Esophagus (tissue), 2 donors: ENCODE measurements at regions not wholly inside any gene's neighbourhood (a gene's known extent, or its start where the extent isn't known, plus 50 kb on each side); places are given as distances from the start of the nearest gene placed in this dataset.
"Not testable (repeated sequence)": the region's sequence is repeated elsewhere in the genome, so short reads cannot be mapped to it uniquely, and the experiment has no call there.

Source experiments
- H3K27ac ChIP-seq, 2 donors: one replicate each; pipeline ENCODE4 v1.5.1; 2013; ENCODE audit warnings: low read depth in 2 of 2, mild to moderate bottlenecking in 2 of 2, inconsistent platforms in 1 of 2, low read length in 1 of 2, moderate library complexity in 1 of 2
- H3K27me3 ChIP-seq, 2 donors: one replicate each; pipeline ENCODE4 v1.6.1; 2013; ENCODE audit warnings: low read length in 2 of 2, control low read depth in 1 of 2, mild to moderate bottlenecking in 1 of 2; ENCODE audit not compliant: insufficient read depth in 2 of 2, control insufficient read depth in 1 of 2
- H3K36me3 ChIP-seq, 2 donors: one replicate each; pipeline ENCODE4 v1.6.1; 2013; ENCODE audit warnings: low read length in 1 of 2; ENCODE audit not compliant: control insufficient read depth in 2 of 2, insufficient read depth in 2 of 2
- H3K4me1 ChIP-seq, 2 donors: one replicate each; pipeline ENCODE4 v1.6.1; 2013; ENCODE audit warnings: low read length in 1 of 2; ENCODE audit not compliant: control insufficient read depth in 2 of 2, insufficient read depth in 2 of 2
- H3K4me3 ChIP-seq, 2 donors: one replicate each; pipeline ENCODE4 v1.5.1; 2013; ENCODE audit warnings: low read length in 2 of 2, mild to moderate bottlenecking in 2 of 2, low read depth in 1 of 2, moderate library complexity in 1 of 2
- H3K9me3 ChIP-seq, 2 donors: one replicate each; pipeline ENCODE4 v1.6.1; 2013; ENCODE audit warnings: mild to moderate bottlenecking in 2 of 2, low read depth in 1 of 2, low read length in 1 of 2, moderate library complexity in 1 of 2; ENCODE audit not compliant: control insufficient read depth in 2 of 2, insufficient read depth in 1 of 2
- WGBS, 2 donors: extraction: QIAGEN DNeasy Blood & Tissue Kit; methylation state at CpG; one replicate each; pipeline ENCODE4 v1.1.7; 2013; 5-methylcytosine and 5-hydroxymethylcytosine counted together
- donor health status: healthy with polysubstance abuse.
- donor health status: Bipolar disorder and iron deficiency.

DNA sequence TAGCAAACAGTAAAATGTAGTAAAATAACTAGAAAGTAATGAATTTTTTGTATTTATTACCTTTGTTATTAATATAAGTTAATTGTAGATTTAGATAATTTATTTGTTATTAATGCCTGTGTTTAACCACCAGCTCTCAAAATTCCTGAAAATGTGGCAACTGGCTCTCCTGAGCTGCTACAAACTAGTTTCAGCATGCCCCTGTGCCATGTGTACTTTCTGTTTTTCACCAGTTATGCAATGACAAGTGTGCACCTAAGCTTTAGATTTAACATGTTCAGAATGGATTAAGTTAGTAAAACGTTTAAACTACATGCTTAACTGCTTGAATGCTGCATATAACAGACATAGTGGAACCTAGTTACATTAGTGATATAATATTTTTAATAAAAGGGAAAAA is 88.1 kb downstream of the POSTN start:
- no peaks in the 10 kb centered on the region for H3K4me1 ChIP-seq
- no peaks in the 10 kb centered on the region for H3K9me3 ChIP-seq
- H3K36me3 ChIP-seq, result no peaks in the 10 kb centered on the region
- WGBS, 2 donors, result 18 to 31% methylated on average over 1 of the region's 1 CpG
- H3K27ac ChIP-seq, result no peak overlapping the region
- H3K27me3 ChIP-seq, result no peaks in the 10 kb centered on the region
- H3K4me3 ChIP-seq, result no peak overlapping the region

DNA sequence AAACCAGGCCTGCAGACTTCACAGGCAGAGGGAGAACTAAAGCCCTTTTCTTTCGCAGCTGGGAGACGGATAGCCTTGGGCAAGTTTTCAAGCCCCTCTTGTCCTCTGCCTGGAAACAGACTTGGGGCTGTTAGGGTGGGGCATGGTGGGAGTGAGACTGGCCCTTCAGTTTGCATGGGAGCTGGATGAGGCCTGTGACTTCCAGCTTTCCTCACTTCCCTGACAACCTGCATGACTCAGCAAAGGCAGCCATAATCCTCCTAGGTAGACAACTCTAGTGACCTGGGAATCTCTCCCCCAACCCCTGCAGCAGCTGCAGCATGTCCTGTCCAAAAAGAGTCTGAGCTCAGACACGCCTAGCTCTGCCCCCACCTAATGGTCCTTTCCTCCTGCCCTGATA is 93.0 kb downstream of the POSTN start:
- Histone ChIP-seq H3K9me3 (no peaks in the 10 kb centered on the region), H3K36me3 (no peaks in the 10 kb centered on the region), H3K4me3 (no peak overlapping the region), H3K27ac (no peak overlapping the region), H3K27me3 (no peaks in the 10 kb centered on the region), H3K4me1 (no peaks in the 10 kb centered on the region)
- 90 to 91% methylated on average over 3 of the region's 3 CpGs for WGBS, 2 donors

DNA sequence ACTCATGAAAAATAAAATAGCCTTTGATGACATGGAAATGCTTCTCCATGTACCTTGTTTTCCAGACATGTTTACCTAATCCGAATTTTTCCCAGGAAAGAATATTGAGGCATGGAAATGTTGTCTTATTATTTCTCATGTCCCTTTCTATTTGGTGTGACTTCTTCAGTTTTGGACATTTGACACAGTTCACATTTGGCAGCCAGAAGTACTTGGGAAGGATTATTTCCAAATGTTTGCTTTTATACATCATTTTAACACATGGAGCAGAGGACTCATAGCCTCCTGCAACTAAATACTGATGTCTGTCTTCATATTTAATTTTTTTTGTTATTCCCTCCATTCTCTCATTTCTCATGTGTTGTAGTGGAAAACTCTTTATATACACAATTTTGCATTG is 94.3 kb downstream of the POSTN start:
- no peaks in the 10 kb centered on the region for H3K4me1 ChIP-seq
- H3K27me3 ChIP-seq, result no peaks in the 10 kb centered on the region
- H3K9me3 ChIP-seq, result no peaks in the 10 kb centered on the region
- H3K27ac ChIP-seq, result no peak overlapping the region
- H3K4me3 ChIP-seq, result no peak overlapping the region
- 75 to 88% methylated on average over 1 of the region's 1 CpG for WGBS, 2 donors
- no peaks in the 10 kb centered on the region for H3K36me3 ChIP-seq

DNA sequence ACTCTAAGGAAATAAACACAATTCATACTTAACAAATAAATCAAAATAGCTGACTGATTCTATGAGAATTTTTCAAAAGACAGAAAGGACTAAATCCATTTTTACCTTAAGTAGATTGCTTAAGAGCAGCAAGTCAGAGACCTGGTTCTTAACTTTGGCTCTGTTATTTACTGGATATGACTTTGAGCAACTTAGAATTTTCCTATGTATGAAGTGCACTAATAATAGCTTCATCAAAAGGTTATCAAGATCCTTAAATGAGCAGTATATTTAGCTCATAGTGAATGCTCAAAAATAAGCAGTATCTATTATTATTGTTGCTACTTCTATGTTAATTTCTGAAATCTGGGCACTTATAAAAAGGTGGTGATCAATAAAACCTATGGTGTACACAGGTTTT is 95.3 kb downstream of the POSTN start:
- no peak overlapping the region for H3K4me3 ChIP-seq
- H3K36me3 ChIP-seq, result no peaks in the 10 kb centered on the region
- no peaks in the 10 kb centered on the region for H3K4me1 ChIP-seq
- H3K27me3 ChIP-seq, result no peaks in the 10 kb centered on the region
- no peaks in the 10 kb centered on the region for H3K9me3 ChIP-seq
- no peak overlapping the region for H3K27ac ChIP-seq

DNA sequence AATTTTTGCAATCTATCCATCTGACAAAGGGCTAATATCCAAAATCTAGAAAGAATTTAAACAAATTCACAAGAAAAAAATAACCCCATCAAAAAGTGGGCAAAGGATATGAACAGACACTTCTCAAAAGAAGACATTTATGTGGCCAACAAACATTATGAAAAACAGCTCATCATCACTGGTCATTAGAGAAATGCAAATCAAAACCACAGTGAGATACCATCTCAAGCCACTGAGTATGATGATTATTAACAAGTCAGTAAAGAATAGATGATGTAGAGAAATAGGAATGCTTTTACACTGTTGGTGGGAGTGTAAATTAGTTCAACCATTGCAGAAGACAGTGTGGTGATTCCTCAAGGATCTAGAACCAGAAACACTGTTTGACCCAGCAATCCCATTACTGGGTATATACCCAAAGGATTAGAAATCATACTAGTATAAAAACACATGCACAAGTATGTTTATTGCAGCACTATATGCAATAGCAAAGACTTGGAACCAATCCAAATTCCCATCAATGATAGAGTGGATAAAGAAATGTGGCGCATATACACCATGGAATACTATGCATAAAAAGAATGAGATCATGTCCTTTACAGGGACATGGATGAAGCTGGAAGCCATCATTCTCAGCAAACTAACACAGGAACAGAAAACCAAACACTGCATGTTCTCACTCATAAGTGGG is 96.1 kb downstream of the POSTN start:
- H3K4me1 ChIP-seq, H3K36me3 ChIP-seq, H3K9me3 ChIP-seq, H3K27ac ChIP-seq, H3K4me3 ChIP-seq, H3K27me3 ChIP-seq: not testable (repeated sequence)
- 92 to 95% methylated on average over 1 of the region's 1 CpG for WGBS, 2 donors

DNA sequence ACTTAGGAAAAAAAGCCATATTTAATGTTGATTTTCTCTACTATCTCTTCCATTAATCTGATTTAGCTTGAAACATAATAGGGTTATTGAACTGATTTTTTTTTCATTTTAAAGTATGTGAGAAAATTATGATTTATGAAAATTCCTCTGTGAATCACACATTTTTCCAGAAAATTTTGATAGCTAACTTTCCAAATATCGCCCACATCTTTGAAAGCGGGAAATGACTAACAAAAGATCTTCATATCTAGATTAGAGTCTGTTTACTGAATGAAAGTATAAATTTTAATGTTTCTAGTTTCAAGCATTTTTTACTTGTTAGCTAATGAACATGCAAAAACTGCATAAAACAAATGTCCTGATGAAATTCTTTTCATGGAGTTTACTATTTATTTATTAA is 97.4 kb downstream of the POSTN start:
- H3K4me3 ChIP-seq, result no peak overlapping the region
- H3K9me3 ChIP-seq, result no peaks in the 10 kb centered on the region
- no peak overlapping the region for H3K27ac ChIP-seq
- no peaks in the 10 kb centered on the region for H3K27me3 ChIP-seq
- H3K36me3 ChIP-seq, result no peaks in the 10 kb centered on the region
- WGBS, 2 donors, result 88 to 89% methylated on average over 2 of the region's 2 CpGs
- no peaks in the 10 kb centered on the region for H3K4me1 ChIP-seq

DNA sequence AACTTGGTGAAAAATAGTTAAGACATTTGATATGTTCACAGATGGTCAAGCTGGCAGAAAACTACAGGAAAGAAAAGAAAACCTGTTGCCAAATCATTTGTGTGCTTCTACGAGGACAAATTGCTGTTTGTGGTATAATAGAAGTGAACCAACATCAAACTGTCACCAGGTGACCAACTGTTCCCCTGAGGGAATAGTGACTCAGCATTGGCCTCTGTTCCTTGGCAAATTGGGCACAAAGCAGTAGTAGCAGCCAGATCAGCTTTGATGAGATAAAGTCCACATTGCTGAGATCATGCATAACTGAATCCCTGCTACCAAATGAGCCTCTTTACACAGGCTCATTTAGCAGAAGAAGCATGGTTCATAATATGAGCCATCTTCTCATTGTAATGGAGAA is 103.5 kb downstream of the POSTN start:
- H3K9me3 ChIP-seq, result no peaks in the 10 kb centered on the region
- H3K27me3 ChIP-seq, result no peaks in the 10 kb centered on the region
- 24 to 31% methylated on average over 1 of the region's 1 CpG for WGBS, 2 donors
- H3K36me3 ChIP-seq, result no peaks in the 10 kb centered on the region
- H3K4me1 ChIP-seq, result no peaks in the 10 kb centered on the region
- H3K4me3 ChIP-seq, result no peak overlapping the region
- H3K27ac ChIP-seq, result no peak overlapping the region

DNA sequence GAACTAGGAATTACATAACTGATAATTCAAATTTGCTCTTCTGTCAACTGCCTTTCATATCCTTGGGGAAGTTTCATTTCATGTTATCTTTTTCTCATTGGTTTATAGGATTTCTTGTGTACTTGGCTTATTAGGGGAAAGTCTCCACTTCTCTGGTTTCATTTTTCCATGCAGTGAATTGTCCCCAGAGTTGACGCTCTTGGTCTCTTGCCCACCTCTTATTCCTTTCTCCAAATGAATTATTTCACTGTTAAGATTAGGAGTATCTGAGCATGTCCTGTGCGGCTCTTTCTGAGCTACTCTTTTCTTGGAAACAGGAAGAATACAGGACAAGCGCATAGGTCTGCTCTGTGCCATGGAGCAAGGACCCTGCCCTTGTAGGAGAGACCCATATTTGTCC is 104.8 kb downstream of the POSTN start:
- Histone ChIP-seq H3K36me3 (no peaks in the 10 kb centered on the region), H3K9me3 (no peaks in the 10 kb centered on the region), H3K4me3 (no peak overlapping the region), H3K27ac (no peak overlapping the region), H3K27me3 (no peaks in the 10 kb centered on the region), H3K4me1 (no peaks in the 10 kb centered on the region)
- 88 to 93% methylated on average over 3 of the region's 3 CpGs for WGBS, 2 donors

DNA sequence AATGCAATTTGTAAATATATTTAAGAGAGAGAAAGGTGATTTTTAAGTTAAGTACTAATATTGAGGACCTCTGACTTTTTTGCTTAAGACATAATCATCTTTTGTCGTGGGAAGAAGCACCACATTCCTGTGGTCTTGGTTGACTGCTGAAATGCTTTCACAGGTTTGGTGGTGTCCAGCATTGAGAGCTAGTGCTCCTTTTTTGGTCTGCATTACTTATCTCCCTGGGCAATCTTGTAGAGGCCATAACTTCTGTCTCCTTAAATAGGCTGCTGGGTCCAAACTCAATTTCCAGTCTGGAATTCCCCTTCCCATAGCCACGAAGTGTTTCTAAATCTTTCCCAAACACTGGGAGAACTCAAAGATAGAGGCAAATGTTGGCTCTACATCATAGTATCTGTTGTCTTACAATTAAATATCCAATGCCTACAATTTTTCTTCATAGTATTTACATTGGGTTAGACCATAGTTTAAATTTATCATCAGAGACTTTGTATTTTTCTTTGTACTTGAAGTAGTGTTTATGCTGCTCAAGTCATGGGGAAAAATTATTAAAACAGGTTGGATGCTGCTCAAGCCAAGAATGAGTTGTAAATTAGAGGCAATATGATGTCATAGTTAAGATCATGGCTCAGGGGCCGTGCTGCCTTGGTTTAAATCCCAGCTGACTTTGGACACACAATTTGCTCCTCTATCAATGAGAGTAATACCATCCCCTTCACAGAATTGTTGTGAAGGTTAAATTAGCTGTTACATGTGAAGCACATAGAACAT is 105.6 kb downstream of the POSTN start:
- H3K27ac ChIP-seq, result no peak overlapping the region

DNA sequence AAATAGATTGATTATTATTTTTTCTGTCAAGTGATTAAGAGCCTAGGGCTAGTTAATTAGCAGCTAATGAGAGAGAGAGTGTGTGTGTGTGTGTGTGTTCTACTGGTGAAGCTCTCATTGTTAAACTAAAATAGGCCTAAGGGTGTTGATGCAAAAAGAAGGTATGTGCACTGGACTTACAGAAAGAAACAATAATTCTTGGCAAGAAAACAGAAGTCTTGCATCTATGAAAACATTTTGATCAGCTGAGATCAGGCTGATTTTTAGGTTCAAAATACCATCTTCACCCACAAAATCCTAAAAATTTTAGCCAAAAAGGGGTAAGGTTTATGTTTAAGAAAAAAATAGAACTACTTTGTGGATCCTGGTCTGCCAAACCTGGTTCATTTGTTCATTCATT is 106.5 kb downstream of the POSTN start:
- Histone ChIP-seq H3K4me3 (no peak overlapping the region), H3K36me3 (no peaks in the 10 kb centered on the region), H3K9me3 (no peaks in the 10 kb centered on the region), H3K4me1 (no peaks in the 10 kb centered on the region), H3K27ac (no peak overlapping the region), H3K27me3 (no peaks in the 10 kb centered on the region)

More for the DNA sequence above, 105.6 kb downstream of the POSTN start:
- WGBS, 2 donors, result 45 to 51% methylated on average over 3 of the region's 3 CpGs
- Histone ChIP-seq H3K36me3 (no peaks in the 10 kb centered on the region), H3K4me1 (no peaks in the 10 kb centered on the region), H3K27me3 (no peaks in the 10 kb centered on the region), H3K4me3 (no peak overlapping the region), H3K9me3 (no peaks in the 10 kb centered on the region)
